B cell (primary cell): ENCODE measurements at regions not wholly inside any gene's neighbourhood (a gene's known extent, or its start where the extent isn't known, plus 50 kb on each side); places are given as distances from the start of the nearest gene placed in this dataset.

Source experiments
- ATAC-seq: fragments of 200-7000 bp; cut with Tn5 transposase; one replicate; pipeline ENCODE4 v1.10.0; 2021; ENCODE audit warnings: low read depth, mild to moderate bottlenecking, moderate number of reproducible peaks, moderate library complexity
- CTCF ChIA-PET: fragments of 350-600 bp; sonication (Branson Sonifier 250); formaldehyde crosslinking; loops from one replicate; lab custom pipeline; 2021; ENCODE audit warnings: antibody characterized with exemption, inconsistent platforms; lab: Charles Lee
- POLR2A ChIA-PET: fragments of 350-600 bp; sonication (Branson Sonifier 250); formaldehyde crosslinking; loops from one replicate; lab custom pipeline; 2021; ENCODE audit warnings: antibody characterized with exemption; lab: Charles Lee
- DNase-seq: peaks from one replicate; pipeline ENCODE4 v3.0.0; 2013
- H2AFZ ChIP-seq: 2 replicates; pipeline ENCODE4 v1.6.1; 2012; ENCODE audit warnings: mild to moderate bottlenecking, low read depth, low read length; ENCODE audit not compliant: insufficient read depth, poor library complexity, severe bottlenecking
- H3K27ac ChIP-seq, 2 donors: 1 replicate in 1 of 2; 2 replicates in 1 of 2; pipeline ENCODE4 v1.5.1; 2012 to 2013; ENCODE audit warnings: low read length in 2 of 2, mild to moderate bottlenecking in 2 of 2, moderate library complexity in 1 of 2
- H3K27me3 ChIP-seq, 4 experiments: fragments of 200-600 bp in 1 of 4; sonication (generic) in 1 of 4; replicated peaks in 1 of 4; 1 replicate in 2 of 4; 2 replicates in 2 of 4; pipeline versions ENCODE4 v1.6.1 to v1.7.0; 2013 to 2016; ENCODE audit warnings: low read length in 3 of 4, mild to moderate bottlenecking in 2 of 4, mixed read lengths in 1 of 4, moderate library complexity in 1 of 4; ENCODE audit not compliant: insufficient read depth in 4 of 4, control insufficient read depth in 3 of 4; ENCODE audit errors: control extremely low read depth in 1 of 4
- H3K36me3 ChIP-seq, 2 experiments: replicated peaks in 1 of 2; 1 replicate in 1 of 2; 2 replicates in 1 of 2; pipeline versions ENCODE4 v1.6.1 to v1.7.1; 2013; ENCODE audit warnings: low read length in 1 of 2; ENCODE audit not compliant: insufficient read depth in 2 of 2, control insufficient read depth in 1 of 2; ENCODE audit errors: control extremely low read depth in 1 of 2, extremely low read depth in 1 of 2
- H3K4me1 ChIP-seq, 2 donors: fragments of 200-600 bp in 1 of 2; sonication (generic) in 1 of 2; 1 replicate in 1 of 2; 2 replicates in 1 of 2; pipeline versions ENCODE4 v1.5.1 to v1.6.1; 2013 to 2017; ENCODE audit warnings: low read length in 2 of 2; ENCODE audit not compliant: control insufficient read depth in 2 of 2, insufficient read depth in 2 of 2
- H3K4me2 ChIP-seq: replicated peaks from 2 replicates; pipeline ENCODE3; 2012; ENCODE audit warnings: mild to moderate bottlenecking, low read depth, low read length; ENCODE audit not compliant: poor library complexity, severe bottlenecking
- H3K4me3 ChIP-seq, 5 experiments: fragments of 200-600 bp in 1 of 5; sonication (generic) in 1 of 5; 1 replicate in 3 of 5; 2 replicates in 2 of 5; pipeline versions ENCODE4 v1.5.1 to v1.7.0; 2011 to 2016; ENCODE audit warnings: low read length in 4 of 5, mild to moderate bottlenecking in 4 of 5, low read depth in 2 of 5, control low read depth in 1 of 5, moderate library complexity in 1 of 5; ENCODE audit not compliant: insufficient read depth in 1 of 5; ENCODE audit errors: control extremely low read depth in 1 of 5, extremely low read depth in 1 of 5
- H3K79me2 ChIP-seq: fragments of 200-600 bp; sonication (generic); one replicate; pipeline ENCODE4 v1.6.0; 2016; ENCODE audit warnings: low read length; ENCODE audit not compliant: control insufficient read depth, insufficient read depth
- H3K9ac ChIP-seq: fragments of 200-600 bp; sonication (generic); 2 replicates; pipeline ENCODE4 v1.6.1; 2017; ENCODE audit warnings: mild to moderate bottlenecking, low read length, moderate library complexity
- H3K9me3 ChIP-seq, 3 donors: one replicate each; pipeline versions ENCODE4 v1.6.1 to v1.7.1; 2013; ENCODE audit warnings: low read length in 2 of 3; ENCODE audit not compliant: control insufficient read depth in 2 of 3, insufficient read depth in 1 of 3; ENCODE audit errors: control extremely low read depth in 1 of 3
- H4K20me1 ChIP-seq: 2 replicates; pipeline ENCODE4 v1.6.0; 2012; ENCODE audit warnings: mild to moderate bottlenecking, low read length; ENCODE audit not compliant: insufficient read depth, control insufficient read depth, poor library complexity, severe bottlenecking
- H3K27ac Mint-ChIP-seq: one replicate; pipeline ENCODE4 v1.8.0; 2021; ENCODE audit warnings: mixed read lengths
- H3K27me3 Mint-ChIP-seq: one replicate; pipeline ENCODE4 v1.8.0; 2021; ENCODE audit warnings: mixed read lengths
- H3K4me1 Mint-ChIP-seq: one replicate; pipeline ENCODE4 v1.8.0; 2021; ENCODE audit warnings: mixed read lengths
- H3K4me3 Mint-ChIP-seq: one replicate; pipeline ENCODE4 v1.8.0; 2021; ENCODE audit warnings: mixed read lengths
- H3K9me3 Mint-ChIP-seq: one replicate; pipeline ENCODE4 v1.8.0; 2022; ENCODE audit warnings: mixed read lengths; ENCODE audit not compliant: insufficient read depth
- CTCF ChIP-seq: fragments of 200-600 bp; IDR thresholded peaks from one replicate; pipeline ENCODE4 v1.8.0; 2022; ENCODE audit warnings: antibody characterized with exemption, mild to moderate bottlenecking
- EZH2 ChIP-seq: IDR thresholded peaks from 2 replicates; pipeline ENCODE4 v1.6.1; 2012; ENCODE audit warnings: borderline replicate concordance, low read depth, mild to moderate bottlenecking, moderate library complexity, low read length; ENCODE audit not compliant: insufficient read depth, poor library complexity, severe bottlenecking
- WGBS: methylation state at CpG from one replicate; pipeline ENCODE4 v1.1.5; 2013; ENCODE audit warnings: missing lambda C conversion rate; ENCODE audit not compliant: insufficient coverage; 5-methylcytosine and 5-hydroxymethylcytosine counted together
- intact Hi-C: fragments of 100-400 bp; cut with micrococcal nuclease; formaldehyde crosslinking; loops from one replicate; pipeline ENCODE4 v1.10.0; 2022

- Histone ChIP-seq H3K9me3 (peaks cover 0 to 10% (median 0%) of the 10 kb centered on the region in 3 donors), H3K9ac (no peak overlapping the region), H3K4me1 (no peaks in the 10 kb centered on the region), H3K27me3 (no peaks in the 10 kb centered on the region), H3K27ac (no peak overlapping the region), H3K36me3 (no peaks in the 10 kb centered on the region), H3K79me2 (no peaks in the 10 kb centered on the region), H2AFZ (no peak overlapping the region), H3K4me3 (no peak overlapping the region), H3K4me2 (no peak overlapping the region), H4K20me1 (no peaks in the 10 kb centered on the region)
- intact Hi-C loops = no loop called here
- Mint-ChIP-seq H3K4me1 (no peaks in the 10 kb centered on the region), H3K9me3 (no peaks in the 10 kb centered on the region), H3K27me3 (no peaks in the 10 kb centered on the region), H3K27ac (no peak overlapping the region), H3K4me3 (no peak overlapping the region)
- ATAC-seq (no peak), DNase-seq (no peak)
- CTCF ChIA-PET = no interaction called here
- WGBS = 93% methylated on average over 18 of the region's 18 CpGs
- POLR2A ChIA-PET = no interaction called here
- no peak for TF ChIP-seq EZH2
- TF ChIP-seq CTCF = no peak
These were observed 807.2 kb upstream of the NDST4 start for GRCh38 chr4:115920637-115921036.

- DNase-seq = no peak
- Mint-ChIP-seq H3K4me1 (no peaks in the 10 kb centered on the region), H3K9me3 (no peaks in the 10 kb centered on the region), H3K27me3 (no peaks in the 10 kb centered on the region), H3K4me3 (no peak overlapping the region), H3K27ac (no peak overlapping the region)
- CTCF ChIA-PET = no interaction called here
- Histone ChIP-seq H3K27me3 (no peaks in the 10 kb centered on the region), H3K27ac (no peak overlapping the region), H3K4me1 (no peaks in the 10 kb centered on the region), H3K4me3 (no peak overlapping the region), H4K20me1 (no peaks in the 10 kb centered on the region), H3K9ac (no peak overlapping the region), H3K4me2 (no peak overlapping the region), H3K36me3 (no peaks in the 10 kb centered on the region), H2AFZ (no peak overlapping the region), H3K9me3 (peaks cover 0 to 10% (median 0%) of the 10 kb centered on the region in 3 donors), H3K79me2 (no peaks in the 10 kb centered on the region)
- intact Hi-C loops = no loop called here
- no peak for ATAC-seq
- no peak for TF ChIP-seq EZH2
- TF ChIP-seq CTCF = no peak
- POLR2A ChIA-PET = no interaction called here
These were observed 804.7 kb upstream of the NDST4 start for GRCh38 chr4:115918149-115918548.
